ENCODE measurements at regions not wholly inside any gene's neighbourhood (a gene's known extent, or its start where the extent isn't known, plus 50 kb on each side); places are given as distances from the start of the nearest gene placed in this dataset.

DNA sequence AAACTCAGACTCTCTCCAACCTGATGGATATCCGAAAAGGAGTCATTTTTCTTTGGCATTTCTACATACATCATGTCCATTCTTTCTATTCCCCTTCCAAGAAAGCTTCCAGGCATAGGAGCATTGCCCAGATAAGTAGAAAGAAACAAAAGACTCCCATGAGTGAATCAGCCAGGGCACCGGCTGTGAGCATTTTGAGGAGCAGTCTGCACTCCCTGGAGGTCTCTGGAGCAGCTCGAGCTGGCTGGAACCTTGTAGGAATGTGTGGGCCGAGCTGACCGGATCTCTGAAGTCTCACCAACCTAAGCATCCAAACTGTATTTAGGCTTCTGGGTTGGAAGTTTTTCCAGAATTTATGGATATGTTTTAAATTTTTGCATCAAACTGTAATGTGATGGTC lies 161.4 kb upstream of the TRPC7 start:
- no peak for DNase-seq

GRCh38 chr5:136526021-136526420 lies 160.7 kb upstream of the TRPC7 start:
- DNase-seq, result no peak

DNA sequence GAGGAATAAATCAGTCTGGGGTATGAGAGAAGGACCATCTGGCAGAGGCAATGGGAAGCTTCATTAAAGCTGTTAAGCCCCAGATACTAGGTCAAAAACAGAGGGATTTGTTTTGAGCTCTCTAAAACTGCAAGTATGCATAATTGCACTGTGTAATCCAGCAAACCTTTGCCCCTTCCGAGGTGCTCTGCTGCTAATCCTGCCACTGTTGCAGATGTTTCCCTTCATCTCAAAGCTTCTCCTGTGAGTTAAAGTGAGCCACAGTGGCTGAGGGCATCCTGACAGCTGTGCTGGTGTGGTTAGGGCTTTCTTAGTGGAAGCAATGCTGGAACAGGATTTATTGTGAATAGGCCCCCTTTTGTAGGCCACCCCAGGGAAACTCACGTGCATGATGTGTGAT lies 160.3 kb upstream of the TRPC7 start:
- no peak for DNase-seq

DNA sequence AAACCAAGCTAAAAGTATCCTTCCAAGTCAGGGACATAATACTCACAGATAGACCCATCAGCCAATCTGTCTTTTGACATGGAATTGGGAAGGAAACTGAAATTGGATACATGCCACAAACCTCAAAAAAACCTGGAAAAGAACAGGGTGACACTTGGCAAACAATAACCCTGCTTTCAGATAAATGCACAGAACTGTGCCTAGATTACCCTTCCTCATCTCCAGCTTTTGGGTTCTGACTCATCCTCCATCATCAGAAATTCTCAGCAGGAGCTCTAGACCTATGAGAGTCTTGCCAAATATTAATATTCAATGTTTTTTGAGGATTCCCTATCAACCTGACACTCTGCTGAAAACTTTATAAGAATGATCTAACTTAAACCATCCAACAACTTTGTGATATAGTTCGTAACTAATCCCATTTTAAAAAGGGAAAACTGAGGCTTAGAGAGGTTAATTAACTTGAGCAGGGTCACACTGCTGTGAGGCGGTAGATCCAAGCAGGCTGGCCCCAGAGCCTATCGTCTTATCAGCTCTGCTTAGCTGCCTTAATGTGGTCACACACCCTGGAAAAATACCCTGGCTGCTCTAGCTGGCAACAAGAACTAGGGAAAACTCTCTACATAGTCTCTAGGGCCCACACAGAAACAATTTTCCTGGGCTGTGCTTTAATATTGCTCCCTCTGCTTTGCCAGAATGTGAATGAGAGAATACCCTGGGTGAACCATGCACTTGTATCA lies 157.0 kb upstream of the TRPC7 start:
- no peak for DNase-seq

DNA sequence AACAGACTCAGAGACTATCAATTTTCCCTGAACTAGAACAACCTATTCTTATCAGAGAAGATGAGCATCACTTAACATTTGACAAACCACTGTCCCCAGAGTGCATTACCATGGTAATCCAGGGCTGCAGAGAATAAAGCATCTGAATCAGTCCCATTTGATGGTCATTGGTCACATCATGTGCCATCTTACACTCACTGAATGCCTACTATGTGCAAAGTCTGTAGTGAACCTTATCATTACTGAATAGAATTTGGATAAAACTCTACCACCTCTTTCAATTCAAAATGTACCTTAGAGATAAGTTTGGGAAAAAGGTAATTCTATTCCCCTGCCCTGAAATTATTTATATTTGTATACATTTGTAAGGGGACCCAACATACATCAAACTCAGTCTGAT lies 156.4 kb upstream of the TRPC7 start:
- DNase-seq, result no peak

DNA sequence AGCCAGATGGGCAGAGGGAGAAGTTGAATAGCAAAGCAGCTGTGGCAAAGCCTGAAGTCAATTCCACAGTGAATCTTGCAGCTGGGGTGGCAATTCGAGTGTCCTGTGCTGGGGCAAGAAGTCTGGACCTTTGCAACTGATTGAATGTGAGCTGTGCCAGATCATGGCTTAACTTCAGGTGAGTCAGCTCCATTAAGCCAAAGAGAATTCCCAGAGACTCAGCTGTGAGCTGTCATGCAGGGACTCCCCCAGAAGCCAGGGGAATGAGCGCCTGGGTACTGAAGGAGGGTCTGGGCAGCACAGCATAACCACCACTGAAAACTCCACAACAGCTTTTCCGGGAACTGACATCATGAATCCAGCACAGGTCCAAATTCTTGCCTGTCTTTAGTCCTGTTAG lies 153.5 kb upstream of the TRPC7 start:
- no peak for DNase-seq

DNA sequence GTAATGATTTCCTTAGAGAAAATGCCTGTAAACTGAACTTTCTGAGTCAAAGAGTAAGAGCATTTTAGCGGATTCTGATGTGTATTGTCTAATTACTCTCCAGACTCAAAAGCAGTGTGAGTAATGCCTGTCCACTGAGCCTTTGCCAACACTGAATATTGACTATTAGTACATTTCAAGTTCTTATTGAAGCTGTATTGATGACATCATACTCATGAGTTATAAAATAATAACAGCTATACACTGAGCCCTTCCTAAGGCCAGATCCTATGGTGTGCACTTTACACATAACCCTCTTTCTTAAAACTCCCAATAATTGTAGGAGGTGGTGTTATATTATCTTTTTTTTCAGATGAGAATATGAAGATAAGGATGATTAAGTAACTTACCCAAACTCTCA lies 152.8 kb upstream of the TRPC7 start:
- DNase-seq, result no peak

DNA sequence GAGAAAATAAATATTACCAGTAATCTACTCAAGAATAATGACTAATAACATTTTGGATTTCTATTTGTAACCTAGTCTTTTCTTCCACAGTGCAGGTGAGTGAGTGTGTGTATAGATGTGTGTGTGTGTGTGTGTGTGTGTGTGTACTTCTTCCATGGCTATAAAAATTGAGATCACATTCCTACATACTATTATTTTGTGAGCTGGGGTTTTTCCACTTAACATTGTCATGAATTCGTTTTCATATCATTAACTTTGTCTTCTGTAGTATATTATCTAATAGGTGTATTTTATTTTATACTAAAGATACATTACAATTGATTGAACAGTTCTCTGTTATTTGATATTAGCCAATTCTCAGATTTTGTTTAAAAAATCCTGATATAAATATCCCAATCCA lies 152.4 kb upstream of the TRPC7 start:
- DNase-seq, result no peak

GRCh38 chr5:136516637-136517036 lies 151.3 kb upstream of the TRPC7 start:
- DNase-seq, result no peak

- no peak for DNase-seq
Measured at GRCh38 chr5:136513430-136513829, 148.1 kb upstream of the TRPC7 start.

DNA sequence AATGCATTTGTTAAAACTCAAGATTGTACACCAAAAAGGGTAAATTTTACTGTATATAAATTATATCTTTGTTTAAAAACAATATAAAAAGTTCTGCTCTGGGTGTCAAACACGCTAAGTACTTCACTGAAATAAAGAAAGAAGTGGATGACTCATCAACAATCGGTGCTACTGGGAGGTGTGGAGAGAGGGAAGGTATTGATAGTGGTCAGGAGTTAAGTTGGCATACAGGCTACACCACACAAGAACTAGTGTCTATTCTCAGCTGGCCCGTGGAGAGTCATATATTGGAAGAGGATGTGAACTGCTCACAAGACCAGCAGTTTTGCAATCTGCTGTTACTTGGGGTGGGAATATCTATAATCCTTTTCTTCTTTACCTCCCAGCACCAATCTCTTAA lies 145.7 kb upstream of the TRPC7 start:
- DNase-seq, result no peak

- no peak for DNase-seq
Measured at GRCh38 chr5:136510481-136510880, 145.1 kb upstream of the TRPC7 start.

- no peak for DNase-seq
Measured at GRCh38 chr5:136506131-136506530, 140.8 kb upstream of the TRPC7 start.

DNA sequence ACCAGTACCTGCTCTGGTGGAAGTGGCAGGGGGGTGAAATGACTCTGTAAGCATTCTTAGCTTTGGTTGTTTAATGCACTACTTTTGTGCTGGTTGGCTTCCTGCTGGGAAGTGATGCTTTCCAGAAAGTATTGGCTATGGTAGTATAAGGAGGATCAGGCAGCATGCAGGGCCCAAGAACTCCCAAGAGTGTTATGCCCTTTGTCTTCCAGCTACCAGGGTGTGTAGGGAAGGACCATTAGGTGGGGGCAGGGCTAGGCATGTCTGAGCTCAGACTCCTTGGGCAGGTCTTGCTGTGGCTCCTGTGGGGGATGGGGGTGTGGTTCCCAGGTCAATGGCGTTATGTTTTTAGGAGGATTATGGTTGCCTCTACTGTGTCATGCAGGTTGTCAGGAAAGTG lies 135.8 kb upstream of the TRPC7 start:
- DNase-seq, result no peak

- DNase-seq, result no peak
Measured at GRCh38 chr5:136492587-136492986, 127.2 kb upstream of the TRPC7 start.

GRCh38 chr5:136491806-136492205 lies 126.5 kb upstream of the TRPC7 start:
- no peak for DNase-seq

DNA sequence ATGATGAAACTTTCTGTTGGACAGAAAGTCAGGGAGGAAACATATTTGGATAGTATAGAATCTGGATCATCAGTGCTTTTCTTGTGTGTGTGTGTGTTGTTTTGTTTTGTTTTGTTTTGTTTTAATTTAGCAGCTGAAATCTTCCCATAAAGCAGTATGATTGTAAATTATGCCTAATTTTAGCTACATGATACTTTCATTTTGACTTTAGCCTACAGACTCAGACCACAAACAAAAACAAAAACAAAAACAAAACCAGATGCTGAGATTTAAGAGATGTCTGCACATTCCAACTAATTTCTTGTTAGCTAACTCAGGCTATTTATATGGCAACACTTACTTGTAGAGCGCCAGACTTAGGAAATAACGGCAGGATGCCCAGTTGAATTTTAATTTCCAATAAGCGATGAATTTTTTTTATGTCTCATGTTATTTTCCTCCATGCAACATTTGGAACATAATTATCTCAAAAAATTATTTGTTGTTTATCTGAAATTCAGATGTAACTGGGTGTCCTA lies 119.5 kb upstream of the TRPC7 start:
- no peak for DNase-seq

DNA sequence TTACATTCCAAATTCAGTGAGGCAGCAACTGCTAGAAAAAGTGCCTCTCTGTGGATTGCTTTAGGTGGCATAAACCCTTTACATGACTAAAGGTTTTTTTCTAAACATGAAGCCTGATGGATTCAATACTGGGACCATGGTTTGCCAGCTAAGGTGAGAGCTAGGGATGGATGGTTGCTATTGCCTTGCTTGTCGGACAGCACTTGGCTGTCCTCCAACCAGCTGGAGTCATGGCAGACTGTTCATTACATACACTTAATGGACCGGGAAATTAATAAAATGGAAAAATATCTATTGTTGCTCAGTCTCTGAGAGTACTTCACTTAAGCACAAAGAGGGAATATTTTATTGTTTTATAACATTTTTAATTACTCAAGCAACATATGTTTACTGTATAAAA lies 116.9 kb upstream of the TRPC7 start:
- DNase-seq, result no peak

DNA sequence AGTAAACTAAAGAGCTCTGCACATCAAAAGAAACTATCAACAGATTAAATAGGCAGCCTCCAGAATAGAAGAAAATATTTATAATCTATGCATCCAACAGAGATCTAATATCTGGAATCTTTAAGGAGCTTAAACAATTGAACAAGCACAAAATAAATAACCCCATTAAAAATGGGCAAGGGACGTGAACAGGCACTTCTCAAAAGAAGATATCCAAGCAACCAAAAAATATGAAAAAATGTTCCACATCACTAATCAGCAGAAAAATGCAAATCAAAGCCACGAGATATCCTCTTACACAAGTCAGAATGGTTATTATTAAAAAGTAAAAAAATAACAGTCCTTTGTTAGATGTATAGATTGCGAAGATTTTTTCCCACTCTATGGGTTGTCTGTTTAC lies 109.1 kb upstream of the TRPC7 start:
- no peak for DNase-seq

DNA sequence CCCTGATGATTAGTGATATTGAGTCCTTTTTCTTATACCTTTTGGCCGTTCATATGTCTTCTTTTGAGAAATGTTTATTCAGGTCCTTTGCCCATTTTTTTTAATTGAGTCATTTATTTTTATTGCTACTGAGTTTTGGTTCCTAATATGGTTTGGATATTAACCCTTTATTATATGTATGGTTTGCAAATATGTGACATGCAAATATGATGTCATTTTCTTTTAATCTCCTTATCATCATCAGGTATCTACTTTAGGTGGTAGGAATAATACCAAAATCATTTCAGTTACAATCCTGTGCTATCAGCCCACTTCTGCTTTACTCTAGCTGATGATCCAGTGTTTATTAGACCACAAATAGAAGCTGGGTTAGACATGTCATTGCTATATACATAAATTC lies 102.3 kb upstream of the TRPC7 start:
- no peak for DNase-seq

GRCh38 chr5:136466041-136466415 lies 100.7 kb upstream of the TRPC7 start:
- DNase-seq, result no peak

DNA sequence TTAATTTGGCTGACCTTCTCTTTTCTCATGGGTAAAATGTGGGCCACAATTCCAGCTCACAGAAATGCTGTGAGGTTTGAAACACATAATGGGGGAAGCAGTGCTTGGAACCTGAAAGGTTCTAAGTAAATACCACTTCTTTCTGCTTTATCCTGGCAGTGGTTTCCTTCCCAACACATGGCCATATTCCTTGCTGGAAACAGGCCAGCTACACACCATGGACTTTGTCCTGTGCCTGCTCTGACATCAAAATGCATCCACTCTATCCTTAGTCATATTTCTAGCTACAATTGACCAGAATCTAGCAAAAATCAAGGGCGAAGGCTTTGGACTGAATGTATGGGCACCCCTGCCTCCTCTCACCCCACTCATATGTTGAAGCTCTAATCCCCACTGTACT lies 93.1 kb upstream of the TRPC7 start:
- no peak for DNase-seq

GRCh38 chr5:136457390-136458013 lies 92.2 kb upstream of the TRPC7 start:
- no peak for DNase-seq

GRCh38 chr5:136455409-136455808 lies 90.1 kb upstream of the TRPC7 start:
- DNase-seq, result no peak
